ENCODE measurements at regions not wholly inside any gene's neighbourhood (a gene's known extent, or its start where the extent isn't known, plus 50 kb on each side); places are given as distances from the start of the nearest gene placed in this dataset.

GRCh38 chr3:76078101-76078500 is 292.8 kb upstream of the ZNF717 start:
- Histone ChIP-seq H3K4me3 (no peak overlapping the region), H3K9me3 (replicated peaks in 1 of 11) (peaks cover 0 to 34% (median 17%) of the 10 kb centered on the region in 11 experiments; a peak in 12 of 22 replicates), H3K4me2 (no peak overlapping the region), H3K9ac (no peak overlapping the region), H4K20me1 (no peaks in the 10 kb centered on the region), H3K27ac (no peak overlapping the region), H3K36me3 (no peaks in the 10 kb centered on the region), H3K27me3 (no peaks in the 10 kb centered on the region), H3K4me1 (no peaks in the 10 kb centered on the region)
- TF ChIP-seq Cebpa-rat (IDR thresholded peaks at IDR 0.05): no peak

GRCh38 chr3:76083992-76084391 is 298.6 kb upstream of the ZNF717 start:
- Histone ChIP-seq H3K27me3 (no peaks in the 10 kb centered on the region), H3K9ac (no peak overlapping the region), H4K20me1 (no peaks in the 10 kb centered on the region), H3K36me3 (0 out of 22 replicates have a peak, but pooled peaks cover 0 to 6% (median 0%) of the 10 kb centered on the region in 11 experiments), H3K4me3 (no peak overlapping the region), H3K9me3 (replicated peaks in 1 of 11) (peaks cover 12 to 54% (median 36%) of the 10 kb centered on the region in 11 experiments), H3K27ac (no peak overlapping the region), H3K4me2 (no peak overlapping the region), H3K4me1 (no peaks in the 10 kb centered on the region)
- TF ChIP-seq Cebpa-rat (IDR thresholded peaks at IDR 0.05): no peak

- Histone ChIP-seq H3K4me2 (no peak overlapping the region), H3K36me3 (no peaks in the 10 kb centered on the region), H3K27me3 (no peaks in the 10 kb centered on the region), H3K4me1 (no peaks in the 10 kb centered on the region), H3K4me3 (no peak overlapping the region), H3K9me3 (replicated peaks in 1 of 11) (peaks cover 0 to 32% (median 11%) of the 10 kb centered on the region in 11 experiments; a peak in 13 of 22 replicates), H3K9ac (no peak overlapping the region), H4K20me1 (no peaks in the 10 kb centered on the region), H3K27ac (no peak overlapping the region)
- TF ChIP-seq Cebpa-rat (IDR thresholded peaks at IDR 0.05): no peak
These were observed 310.7 kb upstream of the ZNF717 start for GRCh38 chr3:76096036-76096435.

GRCh38 chr3:76096836-76097588 is 311.7 kb upstream of the ZNF717 start:
- Histone ChIP-seq H3K9me3 (replicated peaks in 1 of 11) (peaks cover 0 to 28% (median 5%) of the 10 kb centered on the region in 11 experiments; a peak in 12 of 22 replicates), H3K9ac (no peak overlapping the region), H3K36me3 (no peaks in the 10 kb centered on the region), H3K27me3 (no peaks in the 10 kb centered on the region), H3K4me3 (no peak overlapping the region), H3K4me2 (no peak overlapping the region), H3K4me1 (no peaks in the 10 kb centered on the region), H3K27ac (no peak overlapping the region), H4K20me1 (no peaks in the 10 kb centered on the region)
- TF ChIP-seq Cebpa-rat (IDR thresholded peaks at IDR 0.05): no peak

- H3K4me2 ChIP-seq: no peak overlapping the region
These were observed 312.2 kb upstream of the ZNF717 start for GRCh38 chr3:76097589-76097969.

GRCh38 chr3:76099956-76100355 is 314.6 kb upstream of the ZNF717 start:
- H3K4me1 ChIP-seq: no peaks in the 10 kb centered on the region
- H3K27ac ChIP-seq: no peak overlapping the region
- H3K9me3 ChIP-seq (replicated peaks in 1 of 11): peaks cover 0 to 38% (median 21%) of the 10 kb centered on the region in 11 experiments; a peak in 18 of 22 replicates
- TF ChIP-seq Cebpa-rat (IDR thresholded peaks at IDR 0.05): no peak
- no peaks in the 10 kb centered on the region for H3K36me3 ChIP-seq
- no peak overlapping the region for H3K4me3 ChIP-seq
- H3K9ac ChIP-seq: no peak overlapping the region
- no peak overlapping the region for H3K4me2 ChIP-seq
- no peaks in the 10 kb centered on the region for H3K27me3 ChIP-seq
- H4K20me1 ChIP-seq: no peaks in the 10 kb centered on the region

More at GRCh38 chr3:76097589-76097969, 312.2 kb upstream of the ZNF717 start:
- H3K27ac ChIP-seq: no peak overlapping the region
- no peak overlapping the region for H3K9ac ChIP-seq
- H3K4me3 ChIP-seq: no peak overlapping the region
- no peaks in the 10 kb centered on the region for H3K4me1 ChIP-seq
- peaks cover 0 to 29% (median 9%) of the 10 kb centered on the region in 11 experiments; a peak in 13 of 22 replicates for H3K9me3 ChIP-seq (replicated peaks in 1 of 11)
- H3K27me3 ChIP-seq: no peaks in the 10 kb centered on the region
- H4K20me1 ChIP-seq: no peaks in the 10 kb centered on the region
- H3K36me3 ChIP-seq: no peaks in the 10 kb centered on the region
- no peak for TF ChIP-seq Cebpa-rat (IDR thresholded peaks at IDR 0.05)

- H3K4me1 ChIP-seq: peaks cover 0 to 10% (median 4%) of the 10 kb centered on the region in 10 experiments; a peak in 7 of 20 replicates
- H3K9ac ChIP-seq: no peak overlapping the region
- H3K9me3 ChIP-seq (replicated peaks in 1 of 11): peaks cover 0 to 28% (median 17%) of the 10 kb centered on the region in 11 experiments; a peak in 17 of 22 replicates
- no peak overlapping the region for H3K4me2 ChIP-seq
- no peak overlapping the region for H3K4me3 ChIP-seq
- H3K27me3 ChIP-seq: no peaks in the 10 kb centered on the region
- no peaks in the 10 kb centered on the region for H4K20me1 ChIP-seq
- H3K36me3 ChIP-seq: 0 out of 22 replicates have a peak, but pooled peaks cover 0 to 5% (median 0%) of the 10 kb centered on the region in 11 experiments
- H3K27ac ChIP-seq: no peak overlapping the region
- TF ChIP-seq Cebpa-rat (IDR thresholded peaks at IDR 0.05): no peak
These were observed 322.7 kb upstream of the ZNF717 start for GRCh38 chr3:76107935-76108570.

GRCh38 chr3:76111808-76112207 is 326.5 kb upstream of the ZNF717 start:
- no peak for TF ChIP-seq Cebpa-rat (IDR thresholded peaks at IDR 0.05)
- Histone ChIP-seq H3K9me3 (replicated peaks in 1 of 11) (peaks cover 0 to 24% (median 12%) of the 10 kb centered on the region in 11 experiments; a peak in 15 of 22 replicates), H3K4me3 (no peak overlapping the region), H3K36me3 (0 out of 22 replicates have a peak, but pooled peaks cover 0 to 5% (median 0%) of the 10 kb centered on the region in 11 experiments), H3K9ac (no peak overlapping the region), H4K20me1 (no peaks in the 10 kb centered on the region), H3K4me1 (peaks cover 0 to 10% (median 4%) of the 10 kb centered on the region in 10 experiments; a peak in 7 of 20 replicates), H3K4me2 (peak overlapping the region in 9 of 11 experiments; percentile 5 to 42 (median 13); a peak in 14 of 22 replicates), H3K27ac (no peak overlapping the region), H3K27me3 (no peaks in the 10 kb centered on the region)

GRCh38 chr3:76122007-76122406 is 336.7 kb upstream of the ZNF717 start:
- Histone ChIP-seq H3K9me3 (replicated peaks in 1 of 11) (peaks cover 6 to 54% (median 23%) of the 10 kb centered on the region in 11 experiments; a peak in 21 of 22 replicates), H3K4me3 (no peak overlapping the region), H3K4me2 (peak overlapping the region in 4 of 11 experiments; percentile 8 to 69 (median 40); a peak in 4 of 22 replicates), H4K20me1 (no peaks in the 10 kb centered on the region), H3K27me3 (no peaks in the 10 kb centered on the region), H3K36me3 (no peaks in the 10 kb centered on the region), H3K27ac (peak overlapping the region in 5 of 11 experiments; percentile 4 to 72 (median 62); a peak in 8 of 22 replicates), H3K4me1 (peaks cover 0 to 25% (median 3%) of the 10 kb centered on the region in 10 experiments; a peak in 7 of 20 replicates), H3K9ac (peak overlapping the region in 1 of 11 experiments; percentile 13; a peak in 1 of 22 replicates)
- TF ChIP-seq Cebpa-rat (IDR thresholded peaks at IDR 0.05): no peak

Measured in BLaER1 treated with 17β-estradiol and CSF1 and Interleukin-3, amounts not matched to agents 10 nM and 100 nM (cell line).